HepG2 (cell line): ENCODE measurements at regions not wholly inside any gene's neighbourhood (a gene's known extent, or its start where the extent isn't known, plus 50 kb on each side); places are given as distances from the start of the nearest gene placed in this dataset.

ENCODE experiments used
- CTCF ChIP-seq: sonication (generic); formaldehyde crosslinking; IDR thresholded peaks from 2 replicates; pipeline ENCODE4 v1.5.0; 2020; ENCODE audit warnings: mild to moderate bottlenecking, missing genetic modification reagents, moderate library complexity
- EZH2 ChIP-seq: conservative IDR thresholded peaks from 2 replicates; pipeline ENCODE4 v1.6.1; 2012; ENCODE audit warnings: mild to moderate bottlenecking, low read depth, low read length, moderate library complexity
- FOXK1 ChIP-seq: sonication (generic); formaldehyde crosslinking; IDR thresholded peaks from 2 replicates; pipeline ENCODE4 v1.4.0; 2020; ENCODE audit warnings: low read depth, missing genetic modification reagents, borderline replicate concordance
- HNRNPH1 ChIP-seq: fragments of 200-400 bp; formaldehyde crosslinking; optimal IDR thresholded peaks from 2 replicates; pipeline ENCODE3; 2017; ENCODE audit warnings: mild to moderate bottlenecking, low read depth, low read length
- RAD21 ChIP-seq: fragments of 450-650 bp; formaldehyde crosslinking; IDR thresholded peaks from 2 replicates; pipeline ENCODE4 v1.5.0; 2020; ENCODE audit warnings: mild to moderate bottlenecking
- RAD51 ChIP-seq: fragments of 450-650 bp; IDR thresholded peaks from 2 replicates; pipeline ENCODE4 v1.6.1; 2016; ENCODE audit warnings: borderline replicate concordance
- XRCC5 ChIP-seq: fragments of 200-400 bp; formaldehyde crosslinking; optimal IDR thresholded peaks from 2 replicates; pipeline ENCODE3; 2017; ENCODE audit warnings: mild to moderate bottlenecking, low read length
- ZNF33A ChIP-seq: sonication (generic); formaldehyde crosslinking; IDR thresholded peaks from 2 replicates; pipeline ENCODE4 v1.5.1; 2020; ENCODE audit warnings: missing genetic modification reagents, mild to moderate bottlenecking, moderate library complexity, borderline replicate concordance
- ZNF510 ChIP-seq: sonication (generic); formaldehyde crosslinking; IDR thresholded peaks from 2 replicates; pipeline ENCODE4 v1.4.0; 2020; ENCODE audit warnings: low read depth, mild to moderate bottlenecking, missing genetic modification reagents
- TF ChIP-seq, protein P1 (sequence below): sonication (generic); formaldehyde crosslinking; IDR thresholded peaks from 2 replicates; pipeline ENCODE4 v1.4.0; 2020; ENCODE audit warnings: missing genetic modification reagents, mild to moderate bottlenecking, borderline replicate concordance

GRCh38 chr5:135694906-135695305 is 116.1 kb upstream of the CXCL14 start:
- TF ChIP-seq ZNF510 (CRISPR knock-in tag) (no peak), CTCF (CRISPR knock-in tag) (no peak), RAD21 (CRISPR knock-in tag) (no peak), EZH2 (no peak), RAD51 (no peak), FOXK1 (CRISPR knock-in tag) (no peak), HNRNPH1 (no peak), ZNF33A (CRISPR knock-in tag) (no peak), XRCC5 (no peak)
- TF ChIP-seq, protein P1, sequence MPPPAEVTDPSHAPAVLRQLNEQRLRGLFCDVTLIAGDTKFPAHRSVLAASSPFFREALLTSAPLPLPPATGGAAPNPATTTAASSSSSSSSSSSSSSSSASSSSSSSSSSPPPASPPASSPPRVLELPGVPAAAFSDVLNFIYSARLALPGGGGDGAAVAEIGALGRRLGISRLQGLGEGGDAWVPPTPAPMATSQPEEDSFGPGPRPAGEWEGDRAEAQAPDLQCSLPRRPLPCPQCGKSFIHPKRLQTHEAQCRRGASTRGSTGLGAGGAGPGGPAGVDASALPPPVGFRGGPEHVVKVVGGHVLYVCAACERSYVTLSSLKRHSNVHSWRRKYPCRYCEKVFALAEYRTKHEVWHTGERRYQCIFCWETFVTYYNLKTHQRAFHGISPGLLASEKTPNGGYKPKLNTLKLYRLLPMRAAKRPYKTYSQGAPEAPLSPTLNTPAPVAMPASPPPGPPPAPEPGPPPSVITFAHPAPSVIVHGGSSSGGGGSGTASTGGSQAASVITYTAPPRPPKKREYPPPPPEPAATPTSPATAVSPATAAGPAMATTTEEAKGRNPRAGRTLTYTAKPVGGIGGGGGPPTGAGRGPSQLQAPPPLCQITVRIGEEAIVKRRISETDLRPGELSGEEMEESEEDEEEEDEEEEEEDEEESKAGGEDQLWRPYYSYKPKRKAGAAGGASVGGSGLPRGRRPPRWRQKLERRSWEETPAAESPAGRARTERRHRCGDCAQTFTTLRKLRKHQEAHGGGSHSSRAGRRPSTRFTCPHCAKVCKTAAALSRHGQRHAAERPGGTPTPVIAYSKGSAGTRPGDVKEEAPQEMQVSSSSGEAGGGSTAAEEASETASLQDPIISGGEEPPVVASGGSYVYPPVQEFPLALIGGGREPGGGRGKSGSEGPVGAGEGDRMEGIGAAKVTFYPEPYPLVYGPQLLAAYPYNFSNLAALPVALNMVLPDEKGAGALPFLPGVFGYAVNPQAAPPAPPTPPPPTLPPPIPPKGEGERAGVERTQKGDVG (CRISPR knock-in tag): no peak
